ENCODE measurements at regions not wholly inside any gene's neighbourhood (a gene's known extent, or its start where the extent isn't known, plus 50 kb on each side); places are given as distances from the start of the nearest gene placed in this dataset.

DNA sequence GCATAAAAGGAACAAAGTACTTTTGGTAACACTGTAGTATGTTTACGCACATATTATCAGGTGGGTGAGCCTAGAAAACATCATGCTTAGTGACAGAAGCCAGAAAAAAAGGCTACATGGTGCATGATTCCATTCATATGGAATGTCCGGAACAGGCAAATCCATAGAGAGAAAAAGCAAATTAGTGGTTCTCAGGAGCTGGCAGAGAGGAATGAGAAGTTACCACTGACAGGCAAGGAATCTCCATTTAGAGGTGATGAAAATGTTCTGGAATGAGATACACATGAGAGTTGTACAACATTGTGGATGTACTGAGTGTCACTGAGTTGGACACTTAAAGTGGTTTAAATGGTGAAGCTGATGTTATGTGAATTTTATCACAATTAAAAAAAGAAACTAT is 976.9 kb downstream of the NLGN4Y start:
- TF ChIP-seq, protein P1, sequence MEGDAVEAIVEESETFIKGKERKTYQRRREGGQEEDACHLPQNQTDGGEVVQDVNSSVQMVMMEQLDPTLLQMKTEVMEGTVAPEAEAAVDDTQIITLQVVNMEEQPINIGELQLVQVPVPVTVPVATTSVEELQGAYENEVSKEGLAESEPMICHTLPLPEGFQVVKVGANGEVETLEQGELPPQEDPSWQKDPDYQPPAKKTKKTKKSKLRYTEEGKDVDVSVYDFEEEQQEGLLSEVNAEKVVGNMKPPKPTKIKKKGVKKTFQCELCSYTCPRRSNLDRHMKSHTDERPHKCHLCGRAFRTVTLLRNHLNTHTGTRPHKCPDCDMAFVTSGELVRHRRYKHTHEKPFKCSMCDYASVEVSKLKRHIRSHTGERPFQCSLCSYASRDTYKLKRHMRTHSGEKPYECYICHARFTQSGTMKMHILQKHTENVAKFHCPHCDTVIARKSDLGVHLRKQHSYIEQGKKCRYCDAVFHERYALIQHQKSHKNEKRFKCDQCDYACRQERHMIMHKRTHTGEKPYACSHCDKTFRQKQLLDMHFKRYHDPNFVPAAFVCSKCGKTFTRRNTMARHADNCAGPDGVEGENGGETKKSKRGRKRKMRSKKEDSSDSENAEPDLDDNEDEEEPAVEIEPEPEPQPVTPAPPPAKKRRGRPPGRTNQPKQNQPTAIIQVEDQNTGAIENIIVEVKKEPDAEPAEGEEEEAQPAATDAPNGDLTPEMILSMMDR (conservative IDR thresholded peaks at IDR 0.05; ENCODE audit: low read depth in 2 of 2), result no peak
- TF ChIP-seq EZH2 (IDR thresholded peaks at IDR 0.05; ENCODE audit: low read depth, unreplicated experiment) (no peak), CREB1 (CRISPR knock-in tag; IDR thresholded peaks at IDR 0.05; ENCODE audit: low read depth) (no peak), POLR2AphosphoS5 (IDR thresholded peaks at IDR 0.05; ENCODE audit: low read depth) (no peak), EZH2phosphoT487 (IDR thresholded peaks at IDR 0.05; ENCODE audit: unreplicated experiment) (no peak), STAT1 (IDR thresholded peaks at IDR 0.05; ENCODE audit: unreplicated experiment) (no peak), NANOG (IDR thresholded peaks at IDR 0.05; ENCODE audit: borderline replicate concordance) (no peak)
- TF ChIP-seq, protein P2, sequence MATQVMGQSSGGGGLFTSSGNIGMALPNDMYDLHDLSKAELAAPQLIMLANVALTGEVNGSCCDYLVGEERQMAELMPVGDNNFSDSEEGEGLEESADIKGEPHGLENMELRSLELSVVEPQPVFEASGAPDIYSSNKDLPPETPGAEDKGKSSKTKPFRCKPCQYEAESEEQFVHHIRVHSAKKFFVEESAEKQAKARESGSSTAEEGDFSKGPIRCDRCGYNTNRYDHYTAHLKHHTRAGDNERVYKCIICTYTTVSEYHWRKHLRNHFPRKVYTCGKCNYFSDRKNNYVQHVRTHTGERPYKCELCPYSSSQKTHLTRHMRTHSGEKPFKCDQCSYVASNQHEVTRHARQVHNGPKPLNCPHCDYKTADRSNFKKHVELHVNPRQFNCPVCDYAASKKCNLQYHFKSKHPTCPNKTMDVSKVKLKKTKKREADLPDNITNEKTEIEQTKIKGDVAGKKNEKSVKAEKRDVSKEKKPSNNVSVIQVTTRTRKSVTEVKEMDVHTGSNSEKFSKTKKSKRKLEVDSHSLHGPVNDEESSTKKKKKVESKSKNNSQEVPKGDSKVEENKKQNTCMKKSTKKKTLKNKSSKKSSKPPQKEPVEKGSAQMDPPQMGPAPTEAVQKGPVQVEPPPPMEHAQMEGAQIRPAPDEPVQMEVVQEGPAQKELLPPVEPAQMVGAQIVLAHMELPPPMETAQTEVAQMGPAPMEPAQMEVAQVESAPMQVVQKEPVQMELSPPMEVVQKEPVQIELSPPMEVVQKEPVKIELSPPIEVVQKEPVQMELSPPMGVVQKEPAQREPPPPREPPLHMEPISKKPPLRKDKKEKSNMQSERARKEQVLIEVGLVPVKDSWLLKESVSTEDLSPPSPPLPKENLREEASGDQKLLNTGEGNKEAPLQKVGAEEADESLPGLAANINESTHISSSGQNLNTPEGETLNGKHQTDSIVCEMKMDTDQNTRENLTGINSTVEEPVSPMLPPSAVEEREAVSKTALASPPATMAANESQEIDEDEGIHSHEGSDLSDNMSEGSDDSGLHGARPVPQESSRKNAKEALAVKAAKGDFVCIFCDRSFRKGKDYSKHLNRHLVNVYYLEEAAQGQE (IDR thresholded peaks at IDR 0.05; ENCODE audit: unreplicated experiment), result no peak
- TF ChIP-seq, protein P3, sequence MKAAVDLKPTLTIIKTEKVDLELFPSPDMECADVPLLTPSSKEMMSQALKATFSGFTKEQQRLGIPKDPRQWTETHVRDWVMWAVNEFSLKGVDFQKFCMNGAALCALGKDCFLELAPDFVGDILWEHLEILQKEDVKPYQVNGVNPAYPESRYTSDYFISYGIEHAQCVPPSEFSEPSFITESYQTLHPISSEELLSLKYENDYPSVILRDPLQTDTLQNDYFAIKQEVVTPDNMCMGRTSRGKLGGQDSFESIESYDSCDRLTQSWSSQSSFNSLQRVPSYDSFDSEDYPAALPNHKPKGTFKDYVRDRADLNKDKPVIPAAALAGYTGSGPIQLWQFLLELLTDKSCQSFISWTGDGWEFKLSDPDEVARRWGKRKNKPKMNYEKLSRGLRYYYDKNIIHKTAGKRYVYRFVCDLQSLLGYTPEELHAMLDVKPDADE (IDR thresholded peaks at IDR 0.05), result no peak
